ENCODE measurements at regions not wholly inside any gene's neighbourhood (a gene's known extent, or its start where the extent isn't known, plus 50 kb on each side); places are given as distances from the start of the nearest gene placed in this dataset.

DNA sequence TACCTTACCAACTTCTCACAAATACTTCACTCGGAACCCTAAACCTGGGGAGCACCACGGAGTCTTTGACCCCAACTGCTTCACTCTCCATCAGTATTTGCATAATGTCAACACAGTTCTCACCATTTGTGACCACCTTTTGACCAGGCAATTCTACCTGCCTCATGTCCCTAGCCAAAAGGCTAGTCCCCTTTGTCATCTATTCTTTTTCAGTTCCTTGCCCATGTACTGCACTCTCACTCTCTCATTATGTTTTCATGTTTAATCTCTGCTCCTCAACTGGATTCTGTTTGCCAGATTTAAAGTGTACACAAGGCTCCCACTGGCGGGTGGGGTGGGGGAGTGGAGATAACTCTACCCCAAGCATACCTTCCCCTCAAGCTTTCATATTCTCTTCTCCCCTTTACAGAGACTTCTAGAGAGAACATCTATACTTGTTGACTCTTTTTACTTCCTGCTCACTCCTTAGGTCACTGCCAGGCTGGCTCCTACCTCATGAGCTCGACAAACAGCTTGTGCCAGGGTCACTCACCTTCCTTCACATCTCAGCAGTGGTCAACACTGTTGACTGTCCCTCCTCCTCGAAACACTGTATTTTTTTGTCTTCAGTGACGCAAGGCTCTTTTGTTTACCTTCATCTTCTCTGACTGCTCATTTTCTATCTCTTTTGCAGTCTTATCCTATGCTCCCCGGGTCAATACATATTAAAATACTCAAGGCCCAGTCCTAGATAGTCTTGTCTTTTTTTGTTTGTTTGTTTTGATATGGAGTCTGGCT lies 88.7 kb upstream of the MAP4K3 start:
- TF ChIP-seq, protein P1, sequence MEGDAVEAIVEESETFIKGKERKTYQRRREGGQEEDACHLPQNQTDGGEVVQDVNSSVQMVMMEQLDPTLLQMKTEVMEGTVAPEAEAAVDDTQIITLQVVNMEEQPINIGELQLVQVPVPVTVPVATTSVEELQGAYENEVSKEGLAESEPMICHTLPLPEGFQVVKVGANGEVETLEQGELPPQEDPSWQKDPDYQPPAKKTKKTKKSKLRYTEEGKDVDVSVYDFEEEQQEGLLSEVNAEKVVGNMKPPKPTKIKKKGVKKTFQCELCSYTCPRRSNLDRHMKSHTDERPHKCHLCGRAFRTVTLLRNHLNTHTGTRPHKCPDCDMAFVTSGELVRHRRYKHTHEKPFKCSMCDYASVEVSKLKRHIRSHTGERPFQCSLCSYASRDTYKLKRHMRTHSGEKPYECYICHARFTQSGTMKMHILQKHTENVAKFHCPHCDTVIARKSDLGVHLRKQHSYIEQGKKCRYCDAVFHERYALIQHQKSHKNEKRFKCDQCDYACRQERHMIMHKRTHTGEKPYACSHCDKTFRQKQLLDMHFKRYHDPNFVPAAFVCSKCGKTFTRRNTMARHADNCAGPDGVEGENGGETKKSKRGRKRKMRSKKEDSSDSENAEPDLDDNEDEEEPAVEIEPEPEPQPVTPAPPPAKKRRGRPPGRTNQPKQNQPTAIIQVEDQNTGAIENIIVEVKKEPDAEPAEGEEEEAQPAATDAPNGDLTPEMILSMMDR (IDR thresholded peaks at IDR 0.05; ENCODE audit: borderline replicate concordance, insufficient read depth, low read depth, low read length) = no peak
- H3K4me3 ChIP-seq (ENCODE audit: low read depth, low read length) = no peak overlapping the region

DNA sequence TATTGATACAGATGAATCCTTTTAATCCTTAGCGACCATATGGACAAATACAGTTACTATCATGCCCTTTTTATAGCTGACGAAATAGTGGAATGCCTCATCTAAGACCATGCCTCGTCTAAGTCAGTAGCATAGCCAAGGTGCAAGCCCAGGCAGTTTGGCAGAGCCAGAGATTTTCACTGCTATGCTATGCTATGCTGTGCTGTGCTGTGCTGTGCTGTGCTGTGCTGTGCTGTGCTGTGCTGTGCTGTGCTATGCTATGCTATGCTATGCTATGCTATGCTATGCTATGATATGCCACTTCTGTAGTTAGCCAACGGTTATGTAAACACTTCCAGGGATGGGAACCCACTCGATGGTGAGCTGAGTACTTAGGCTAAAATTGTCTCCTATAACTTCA lies 91.6 kb upstream of the MAP4K3 start:
- TF ChIP-seq, protein P1 (IDR thresholded peaks at IDR 0.05; ENCODE audit: borderline replicate concordance, insufficient read depth, low read depth, low read length) = no peak
- H3K4me3 ChIP-seq (ENCODE audit: low read depth, low read length) = no peak overlapping the region

DNA sequence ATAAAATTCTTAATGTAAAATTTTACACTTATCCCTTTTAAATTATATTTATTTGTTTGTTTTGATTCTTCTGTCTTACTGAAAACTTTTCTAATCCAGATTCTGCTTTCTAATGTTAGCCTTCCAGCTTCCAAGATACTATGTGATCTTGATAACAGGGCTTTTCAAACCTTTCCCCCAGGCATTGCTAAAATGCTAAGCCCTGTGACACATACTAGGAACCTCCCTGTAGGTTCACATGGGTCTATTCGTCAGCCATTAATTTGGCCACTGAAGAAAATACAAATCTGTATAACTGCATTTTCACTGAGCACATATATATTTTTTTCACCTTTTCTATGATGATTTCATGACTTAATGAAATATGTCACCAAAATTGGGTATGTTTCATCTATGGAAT lies 92.8 kb upstream of the MAP4K3 start:
- TF ChIP-seq, protein P1 (IDR thresholded peaks at IDR 0.05; ENCODE audit: borderline replicate concordance, insufficient read depth, low read depth, low read length) = no peak
- H3K4me3 ChIP-seq (ENCODE audit: low read depth, low read length) = no peak overlapping the region

DNA sequence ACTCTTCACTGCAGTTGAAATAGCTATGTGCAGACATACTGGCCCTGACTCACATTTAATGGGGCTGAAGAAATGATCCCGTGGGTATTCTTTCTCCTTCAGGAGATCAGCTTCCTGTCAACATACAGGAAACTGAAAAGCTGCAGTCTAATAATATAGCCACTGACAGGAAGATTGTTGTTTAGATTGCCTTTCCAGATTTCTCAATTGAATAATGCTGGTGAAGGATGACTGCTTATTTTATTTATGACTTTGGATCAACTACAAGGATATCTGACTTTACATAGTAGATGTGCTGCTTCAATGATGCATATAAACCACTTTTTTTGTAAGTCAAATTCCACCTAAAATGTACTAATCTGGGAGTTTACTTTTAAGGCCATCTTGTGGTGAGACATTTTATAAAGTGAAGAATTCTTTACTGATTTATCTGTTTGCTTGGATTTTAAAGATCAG lies 93.4 kb upstream of the MAP4K3 start:
- TF ChIP-seq, protein P1 (IDR thresholded peaks at IDR 0.05; ENCODE audit: borderline replicate concordance, insufficient read depth, low read depth, low read length) = no peak
- no peak overlapping the region for H3K4me3 ChIP-seq (ENCODE audit: low read depth, low read length)

DNA sequence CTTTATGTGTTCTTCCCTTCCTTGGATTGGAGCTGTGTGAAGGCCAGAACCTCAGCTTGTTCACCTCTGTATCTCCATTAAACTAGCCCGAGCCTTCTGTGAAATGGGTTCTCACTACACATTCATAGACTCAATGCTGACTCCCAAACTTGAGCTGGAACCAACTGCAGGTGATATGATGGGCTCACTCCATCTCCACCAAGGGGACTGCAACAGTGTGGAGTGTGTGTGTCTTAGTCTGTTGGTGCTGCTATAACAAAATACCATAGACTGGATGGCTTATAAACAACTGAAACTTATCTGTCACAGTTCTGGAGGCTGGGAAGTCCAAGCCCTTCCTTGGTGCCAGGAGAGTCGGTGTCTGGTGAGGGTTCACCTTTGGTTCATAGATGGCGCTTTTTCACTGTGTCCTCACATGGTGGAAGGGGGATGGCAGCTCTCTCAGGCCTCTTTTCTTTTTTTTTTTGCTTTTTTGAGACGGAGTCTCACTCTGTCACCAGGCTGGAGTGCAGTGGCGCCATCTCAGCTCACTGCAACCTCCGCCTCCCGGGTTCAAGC lies 94.2 kb upstream of the MAP4K3 start:
- no peak overlapping the region for H3K4me3 ChIP-seq (ENCODE audit: low read depth, low read length)
- TF ChIP-seq, protein P1 (IDR thresholded peaks at IDR 0.05; ENCODE audit: borderline replicate concordance, insufficient read depth, low read depth, low read length) = no peak

DNA sequence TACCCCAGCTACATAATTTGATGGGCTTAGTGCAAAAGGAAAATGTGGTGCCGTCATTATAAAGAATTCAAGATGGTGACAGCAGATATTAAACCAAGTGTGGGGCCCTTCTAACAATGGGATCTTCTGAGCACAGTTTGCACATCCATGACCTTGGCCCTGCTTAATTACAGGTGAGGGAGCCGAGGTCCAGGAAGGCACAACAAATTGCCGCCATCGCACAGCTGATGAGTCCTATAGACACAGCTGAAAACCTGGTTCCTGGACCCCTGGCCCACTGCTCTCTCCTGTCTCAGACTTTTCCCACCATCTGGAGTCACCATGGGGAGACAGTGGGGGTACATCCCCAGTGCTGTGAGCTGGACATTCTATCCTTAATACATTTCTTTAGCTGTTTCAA lies 95.8 kb upstream of the MAP4K3 start:
- H3K4me3 ChIP-seq (ENCODE audit: low read depth, low read length) = no peak overlapping the region
- TF ChIP-seq, protein P1 (IDR thresholded peaks at IDR 0.05; ENCODE audit: borderline replicate concordance, insufficient read depth, low read depth, low read length) = no peak
